Ureter (tissue), 1 donor: ENCODE measurements at regions not wholly inside any gene's neighbourhood (a gene's known extent, or its start where the extent isn't known, plus 50 kb on each side); places are given as distances from the start of the nearest gene placed in this dataset.
"Not testable (repeated sequence)": the region's sequence is repeated elsewhere in the genome, so short reads cannot be mapped to it uniquely, and the experiment has no call there.

ENCODE experiments used
- DNase-seq: peaks from one replicate; pipeline ENCODE4 v3.0.0-alpha.2; 2020; ENCODE audit warnings: low spot score
- donor health status: DM: yes; HTN: yes; CAD: no.

DNA sequence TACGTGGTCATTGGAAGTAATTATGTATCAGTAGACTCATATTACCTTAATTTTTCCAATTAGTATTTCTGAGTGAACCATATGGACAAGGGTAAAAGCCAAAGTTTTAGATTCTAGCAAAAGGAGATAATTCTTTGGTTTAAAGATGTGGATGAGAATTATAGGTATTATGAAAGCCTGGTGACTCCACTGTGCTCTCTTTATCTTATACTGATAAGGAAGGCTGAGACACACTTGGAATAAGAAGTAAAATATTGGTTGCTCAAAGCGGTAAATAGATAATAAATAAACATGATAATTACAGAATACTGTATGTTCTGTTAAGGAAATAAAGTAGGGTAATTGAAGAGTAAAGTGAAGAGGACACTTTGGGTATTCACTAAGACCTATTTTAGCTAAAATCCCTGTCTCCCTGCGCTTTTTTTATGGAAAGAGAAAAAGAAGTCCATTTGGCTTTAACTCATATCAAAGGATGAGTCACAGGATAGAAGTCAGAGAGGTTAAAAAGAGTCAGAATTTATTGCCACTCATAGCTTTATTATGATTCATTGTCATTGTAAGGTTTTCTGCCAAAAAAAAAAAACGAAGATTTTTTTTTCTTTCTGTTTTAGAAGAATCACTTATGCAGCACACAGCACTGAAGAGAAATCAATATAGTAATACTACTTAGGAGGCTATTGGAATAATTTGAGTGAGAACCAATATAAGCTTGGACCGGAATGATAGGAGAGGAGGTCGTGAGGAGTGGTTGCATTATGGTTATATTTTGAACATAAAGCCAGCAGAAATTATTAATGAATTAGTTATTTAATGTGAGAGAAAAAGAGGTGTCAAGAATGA, 2463.1 kb downstream of the ARAP2 start:
- DNase-seq = no peak

DNA sequence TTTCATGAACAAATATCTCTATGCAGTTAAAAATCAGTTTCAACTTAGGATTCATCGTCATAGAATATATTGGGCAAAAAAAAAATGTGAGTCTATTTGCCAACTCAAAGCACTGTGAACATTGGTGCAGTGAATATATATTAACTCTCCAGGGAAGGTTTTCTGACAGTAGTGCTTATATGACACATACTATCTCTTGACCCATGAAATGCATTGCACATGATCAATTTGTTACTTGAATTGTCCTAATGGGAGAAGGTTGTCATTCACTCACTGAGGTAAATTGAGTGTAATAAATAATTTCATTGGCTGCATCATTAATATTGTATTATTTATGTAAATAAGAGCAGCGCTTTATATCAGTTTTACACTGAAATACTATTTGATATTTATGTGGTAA, 2458.5 kb downstream of the ARAP2 start:
- no peak for DNase-seq

DNA sequence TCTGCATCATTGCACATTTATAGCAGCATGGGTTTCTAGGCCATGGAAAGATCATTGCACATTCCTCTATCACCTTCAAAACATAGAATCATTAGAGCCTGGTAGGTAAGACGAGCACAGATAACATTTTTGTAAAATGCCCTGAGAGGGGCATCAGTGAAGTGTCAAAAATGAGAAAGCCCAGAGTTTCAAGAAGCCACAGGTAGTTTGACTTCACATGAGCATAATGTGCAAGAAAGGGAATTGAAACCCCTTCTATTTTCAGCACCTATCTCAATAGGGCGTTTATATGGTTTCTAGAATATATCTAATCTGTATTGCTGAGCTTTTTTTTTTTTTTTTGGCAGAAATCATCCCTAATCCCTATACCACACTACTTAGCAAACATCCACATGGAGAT, 2441.7 kb downstream of the ARAP2 start:
- DNase-seq = no peak

DNA sequence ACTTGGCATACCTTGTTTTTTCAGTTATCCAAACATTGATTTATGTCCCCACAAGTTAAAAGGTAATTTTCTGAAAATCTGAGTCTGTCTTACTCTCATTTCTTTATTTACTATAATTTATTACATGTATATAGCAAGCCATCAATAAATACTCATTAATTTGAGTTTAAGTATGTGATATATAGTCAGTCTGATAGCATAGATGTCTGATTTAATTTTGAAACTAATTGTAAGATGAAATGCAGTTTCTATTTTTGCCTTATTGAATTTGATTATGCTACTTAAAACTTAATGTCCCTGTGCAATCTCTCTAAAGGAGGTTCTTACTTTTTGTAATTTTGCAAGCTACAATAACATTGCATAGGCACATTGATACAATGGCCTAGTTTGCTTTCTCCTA, 2418.6 kb downstream of the ARAP2 start:
- DNase-seq = no peak

DNA sequence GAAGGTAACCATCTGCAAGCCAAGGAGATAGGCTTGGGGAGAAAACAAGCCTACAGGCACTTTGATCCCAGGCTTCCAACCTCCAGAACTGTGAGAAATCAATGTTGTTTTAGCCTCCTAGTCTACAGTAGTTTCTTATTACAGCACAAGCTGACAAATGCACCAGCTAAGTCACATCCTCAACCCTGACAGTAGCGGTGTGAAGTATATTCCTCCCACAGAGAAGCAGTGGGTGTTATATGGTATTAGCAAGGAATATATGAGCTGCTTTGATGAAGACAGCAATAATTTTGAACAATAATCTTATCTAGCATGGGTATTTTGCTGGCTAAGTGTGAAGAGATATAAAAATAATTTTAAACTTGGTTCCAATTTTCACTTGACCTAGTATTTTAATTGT, 2415.0 kb downstream of the ARAP2 start:
- not testable (repeated sequence) for DNase-seq

DNA sequence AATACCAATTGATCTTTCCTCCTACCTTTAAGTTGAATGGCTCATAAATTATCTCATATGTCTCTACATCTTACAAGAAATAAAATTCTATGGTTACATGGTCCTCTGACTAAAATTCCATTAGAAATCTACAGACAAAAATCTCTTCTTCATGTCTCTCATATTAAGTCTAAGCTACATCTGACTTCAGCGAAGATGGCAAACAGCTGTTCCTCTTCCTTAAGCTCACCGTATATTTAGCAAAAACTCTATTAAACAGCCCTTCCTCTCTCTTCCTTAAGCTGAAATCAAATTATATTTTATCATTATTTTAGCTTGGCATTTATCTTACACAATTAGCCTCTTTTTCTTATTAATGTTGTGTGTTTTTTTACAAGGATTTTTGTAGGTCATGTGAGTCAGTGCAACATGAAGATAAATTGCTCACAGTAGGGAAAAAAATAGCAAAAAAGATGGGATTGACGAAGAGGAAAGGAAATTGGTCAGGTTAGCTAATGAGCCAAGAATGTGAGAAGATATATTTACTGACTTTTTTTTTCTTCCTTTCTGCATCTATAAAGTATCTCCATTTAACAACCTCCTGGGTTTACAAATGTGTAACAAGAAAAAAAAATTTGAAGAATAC, 2412.8 kb downstream of the ARAP2 start:
- no peak for DNase-seq

DNA sequence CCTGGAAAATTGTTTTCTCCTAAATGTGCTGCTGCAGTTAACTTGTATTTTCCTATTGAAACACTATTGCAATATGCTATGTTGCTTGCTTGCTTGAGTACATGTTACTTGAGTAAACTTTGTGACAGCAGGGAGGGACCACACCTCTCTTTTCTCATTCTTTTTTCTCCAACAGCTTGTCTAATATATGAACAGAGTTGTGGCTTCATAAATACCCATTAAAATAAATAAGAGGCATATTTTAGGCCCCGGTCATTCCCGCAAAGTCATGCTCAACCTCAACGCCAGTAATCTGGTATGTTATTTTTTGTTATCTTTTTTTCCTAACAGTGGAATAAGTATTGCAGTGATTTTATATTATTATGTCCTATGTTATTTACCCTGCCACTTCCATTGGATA, 2408.6 kb downstream of the ARAP2 start:
- not testable (repeated sequence) for DNase-seq

DNA sequence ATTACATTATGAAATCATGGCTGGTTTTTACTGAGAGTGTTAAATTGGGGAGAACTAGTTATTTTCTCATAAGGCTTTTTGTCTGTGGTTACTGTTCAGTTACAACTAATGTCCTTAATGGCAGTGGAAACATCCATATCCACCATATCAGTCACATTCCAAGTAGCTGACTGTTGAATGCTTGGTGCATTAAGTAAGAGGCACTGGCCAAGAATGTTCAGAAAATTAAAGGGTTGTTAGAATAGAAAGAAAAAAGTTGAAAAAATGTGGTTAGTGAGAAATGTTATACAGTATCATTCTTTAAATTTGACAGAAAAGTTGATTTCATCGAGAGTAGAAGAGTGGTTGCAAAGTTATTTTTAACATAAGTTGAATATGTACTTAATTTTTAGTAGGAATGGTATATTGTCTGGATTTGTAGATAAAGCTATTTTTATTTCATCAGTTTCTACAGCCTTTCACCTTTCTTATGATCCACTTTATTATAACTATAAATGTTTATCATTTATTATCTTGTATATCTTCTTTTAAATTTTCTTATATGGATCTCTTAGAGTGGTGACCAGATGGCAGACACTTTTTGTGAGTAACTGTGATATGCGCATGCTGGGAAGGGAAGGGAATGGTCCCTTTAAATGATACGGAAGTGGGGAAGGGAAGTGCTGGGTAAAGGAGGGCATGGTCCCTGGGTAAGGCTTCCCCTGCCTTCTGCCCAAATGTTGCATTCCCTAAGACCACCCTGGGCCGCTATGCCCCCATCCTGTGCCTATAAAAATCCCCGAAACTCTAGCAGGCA, 2407.1 kb downstream of the ARAP2 start:
- no peak for DNase-seq

DNA sequence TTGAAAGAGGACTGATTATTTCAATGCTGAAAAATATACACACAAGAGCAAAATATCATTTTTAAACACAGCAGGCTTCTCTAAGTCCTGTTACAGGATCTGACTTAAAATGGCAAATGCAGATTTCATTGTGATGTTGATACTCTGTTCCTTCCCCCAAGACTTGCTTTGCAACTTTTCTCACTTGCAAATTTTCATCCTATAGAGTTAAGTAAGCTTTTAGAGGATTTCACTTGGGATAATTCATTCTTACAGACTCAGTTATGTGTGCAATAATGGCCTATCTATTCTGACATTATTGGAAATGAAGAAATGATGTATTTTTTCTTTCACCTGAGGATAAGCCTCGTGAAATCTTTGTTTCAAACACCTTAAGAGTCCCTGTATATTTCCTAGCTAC, 2403.2 kb downstream of the ARAP2 start:
- no peak for DNase-seq

DNA sequence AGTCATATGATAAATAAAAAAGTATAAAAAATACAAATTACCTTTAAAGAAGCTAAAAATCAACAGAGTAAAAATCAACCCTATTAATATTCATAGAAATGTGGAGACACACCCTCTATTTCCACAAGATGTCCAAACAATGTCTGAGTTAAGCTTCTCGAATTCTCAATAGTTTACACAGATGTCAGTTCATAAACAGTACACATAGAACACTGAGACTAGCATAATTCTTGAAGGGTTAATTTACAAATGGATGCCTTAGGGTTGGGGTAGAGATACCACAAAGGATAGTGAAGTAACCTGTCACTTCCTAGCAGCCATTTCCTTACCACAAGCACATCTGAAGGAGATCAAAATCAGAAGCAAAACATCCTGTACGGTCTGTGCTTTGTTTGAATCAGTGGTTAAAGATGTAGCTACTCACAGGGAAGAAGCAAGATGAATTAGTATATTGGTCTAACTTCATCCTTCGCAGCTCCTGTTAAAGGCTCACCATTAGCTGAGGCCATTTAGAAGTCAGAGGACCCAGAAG, 2393.9 kb downstream of the ARAP2 start:
- DNase-seq = no peak

DNA sequence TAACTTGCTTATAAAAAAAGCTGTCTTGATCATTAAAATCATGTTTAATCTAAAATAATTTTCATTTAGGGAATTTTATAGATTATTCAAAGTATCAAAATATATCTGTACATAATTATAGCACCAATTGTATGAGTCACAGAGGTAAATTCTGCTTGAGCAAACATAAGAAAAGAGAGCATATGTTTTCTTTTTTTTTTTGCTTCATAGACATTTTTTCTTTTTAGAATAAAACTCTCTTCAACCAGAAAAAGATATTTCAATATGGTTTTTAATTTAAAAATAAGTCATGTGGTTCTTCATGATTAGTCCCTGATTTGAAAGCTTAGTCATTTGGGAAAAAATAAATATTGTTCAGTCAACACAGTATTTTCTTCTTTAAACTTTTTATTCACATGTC, 2390.6 kb downstream of the ARAP2 start:
- DNase-seq = not testable (repeated sequence)

DNA sequence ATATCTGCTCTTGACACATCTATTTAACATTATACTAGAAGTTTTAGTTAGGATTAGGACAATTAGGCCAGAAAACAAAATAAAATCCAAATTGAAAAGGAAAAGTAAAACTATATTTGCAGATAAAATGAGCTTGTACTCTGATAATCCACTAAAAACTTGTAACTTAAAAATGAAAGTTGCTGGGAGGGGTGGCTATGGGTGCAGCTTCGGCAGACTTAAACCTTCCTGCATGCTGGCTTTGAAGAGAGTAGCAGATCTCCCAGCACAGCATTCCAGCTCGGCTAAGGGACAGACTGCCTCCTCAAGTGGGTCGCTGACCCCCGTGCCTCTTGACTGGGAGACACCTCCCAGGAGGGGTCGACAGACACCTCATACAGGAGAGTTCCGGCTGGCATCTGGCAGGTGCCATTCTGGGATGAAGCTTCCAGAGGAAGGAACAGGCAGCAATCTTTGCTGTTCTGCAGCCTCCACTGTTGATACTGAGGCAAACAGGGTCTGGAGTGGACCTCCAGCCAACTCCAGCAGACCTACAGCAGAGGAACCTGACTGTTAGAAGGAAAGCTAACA, 2379.9 kb downstream of the ARAP2 start:
- no peak for DNase-seq

DNA sequence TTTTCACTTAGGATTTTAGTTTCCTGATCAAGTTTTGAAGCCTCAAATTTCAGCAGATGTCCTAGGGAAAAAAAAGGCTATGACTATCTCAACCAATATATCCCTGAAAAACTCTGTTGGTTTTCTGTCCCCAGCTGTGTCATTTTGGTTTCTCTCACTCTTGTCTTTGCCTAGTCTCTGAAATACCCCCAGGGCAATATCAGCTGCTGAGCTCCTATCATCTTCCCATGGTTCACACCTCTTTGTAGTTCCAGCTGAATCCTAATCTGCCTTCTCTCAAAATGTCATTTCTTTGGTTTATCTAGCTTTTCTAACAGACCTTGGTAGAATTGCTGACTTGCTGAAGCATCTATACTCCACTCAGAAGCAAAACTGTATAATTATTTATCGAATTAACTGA, 2370.5 kb downstream of the ARAP2 start:
- DNase-seq = no peak

DNA sequence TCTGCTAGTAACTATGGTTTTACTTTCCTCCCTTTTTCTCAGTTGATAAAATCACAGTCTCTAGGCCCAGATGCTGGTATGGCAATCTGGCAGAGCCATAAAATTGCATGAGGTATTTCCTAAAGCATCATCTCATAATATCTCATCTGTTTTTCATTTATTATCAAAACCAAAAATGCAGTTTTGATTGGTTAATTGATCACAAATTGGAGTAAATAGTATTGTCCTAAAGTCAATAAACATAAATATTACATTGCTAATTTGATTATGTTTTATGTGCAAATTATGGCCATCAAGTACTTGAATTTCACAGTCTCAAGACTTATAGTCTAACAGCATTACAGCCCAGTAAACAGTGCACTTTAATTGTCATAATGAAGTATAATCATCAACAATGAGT, 2365.6 kb downstream of the ARAP2 start:
- no peak for DNase-seq

DNA sequence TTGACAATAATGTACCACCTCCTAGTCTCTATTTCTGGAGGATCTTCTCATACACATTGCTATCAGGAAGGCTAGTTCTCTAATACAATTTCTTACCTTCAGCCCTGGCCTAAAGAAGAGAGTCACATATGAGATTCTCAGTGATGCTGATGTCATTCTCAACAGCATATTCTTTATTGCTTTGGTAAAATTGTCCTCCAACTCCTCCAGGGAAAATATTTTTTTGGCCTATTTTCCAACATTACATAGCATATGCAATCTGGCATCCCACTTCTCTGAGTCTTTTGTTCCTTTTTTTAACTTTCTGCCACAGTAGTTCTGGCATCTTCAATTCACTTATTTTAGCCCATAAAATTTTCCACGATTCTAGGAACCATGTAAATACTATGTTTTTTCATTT, 2363.1 kb downstream of the ARAP2 start:
- no peak for DNase-seq

DNA sequence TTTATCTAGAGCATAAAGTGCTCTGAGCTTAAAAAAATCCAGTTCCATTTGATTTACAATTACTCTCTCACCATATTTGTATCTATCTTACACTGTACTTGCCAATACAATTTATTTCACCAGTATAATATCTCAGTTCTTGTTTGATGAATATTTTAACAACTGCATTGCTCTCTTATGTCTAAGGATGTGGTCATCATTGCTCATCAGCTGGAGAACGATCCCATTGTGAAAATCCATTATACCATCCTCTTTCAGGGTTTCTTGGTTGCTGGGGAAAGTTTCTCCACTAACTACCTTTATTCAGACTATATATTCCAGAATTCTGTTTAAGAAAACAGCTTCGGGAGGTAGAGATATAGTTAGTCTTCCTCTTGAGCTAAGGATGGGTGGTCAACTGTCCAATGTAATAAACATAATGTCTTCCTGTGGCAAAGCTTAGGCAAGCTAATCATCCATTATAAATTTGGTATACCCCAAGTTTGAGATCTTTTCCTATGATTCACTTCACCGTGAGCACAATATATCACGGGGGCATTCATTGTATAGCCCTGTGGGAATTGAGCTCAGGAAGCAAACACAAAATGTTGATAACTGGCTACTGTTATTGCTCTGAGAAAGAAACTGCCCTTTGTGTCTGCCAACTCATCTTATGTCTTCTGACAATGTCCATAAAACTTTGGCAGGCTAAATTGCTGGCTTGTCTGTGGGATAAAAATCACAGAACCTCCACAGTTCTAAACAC, 2361.9 kb downstream of the ARAP2 start:
- no peak for DNase-seq

DNA sequence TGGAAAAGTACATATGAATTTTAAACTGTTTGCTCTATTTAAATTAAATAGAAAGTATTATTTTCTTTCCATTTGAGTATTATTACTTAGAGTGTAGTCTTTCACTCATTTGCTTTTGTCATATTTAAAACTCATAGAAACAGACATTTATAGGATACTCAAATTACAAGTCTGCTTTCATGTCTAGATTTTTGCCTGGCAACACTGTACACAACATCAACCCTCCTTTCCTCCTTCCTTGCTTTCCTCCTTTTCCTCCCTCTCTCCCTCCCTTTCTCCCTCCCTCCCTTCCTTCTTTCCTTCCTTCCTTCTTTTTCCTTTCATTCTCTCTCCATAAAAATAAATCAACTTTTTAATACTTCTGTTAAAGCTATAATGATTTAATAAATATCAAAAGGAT, 2361.2 kb downstream of the ARAP2 start:
- DNase-seq = no peak

DNA sequence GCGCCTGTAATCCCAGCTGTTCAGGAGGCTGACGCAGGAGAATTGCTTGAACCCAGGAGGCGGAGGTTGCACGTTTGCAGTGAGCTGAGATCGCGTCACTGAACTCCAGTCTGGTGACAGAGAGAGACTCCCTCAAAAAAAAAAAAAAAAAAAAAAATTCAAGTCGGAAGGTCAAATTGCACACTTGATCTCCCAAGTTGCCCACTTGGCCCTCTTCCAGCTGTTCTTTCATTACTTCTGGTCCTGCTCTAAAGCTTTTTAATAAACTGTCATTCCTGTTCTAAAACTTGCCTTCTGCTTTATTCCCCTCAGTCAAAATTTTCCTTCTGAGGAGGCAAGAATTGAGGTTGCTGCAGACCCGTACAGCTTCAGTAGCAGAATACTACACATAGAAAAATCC, 2358.0 kb downstream of the ARAP2 start:
- no peak for DNase-seq

DNA sequence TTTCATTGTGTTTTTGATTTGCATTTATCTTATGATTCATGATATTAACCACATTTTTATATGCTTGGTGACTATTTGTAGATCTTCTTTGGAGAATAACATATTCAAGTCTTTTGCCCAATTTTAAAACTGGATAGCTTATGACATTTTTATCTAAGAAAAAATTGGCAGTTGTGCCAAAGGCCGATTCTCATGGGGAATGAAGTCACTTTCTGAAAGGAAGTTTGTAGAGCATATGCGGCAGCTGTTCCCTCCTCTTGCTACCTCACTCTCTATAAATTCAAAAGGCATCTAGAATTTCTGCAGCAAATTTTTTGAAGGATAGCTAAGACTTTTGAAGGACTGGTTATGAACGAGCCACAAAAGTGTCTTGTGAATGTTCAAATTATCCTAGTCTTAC, 2353.5 kb downstream of the ARAP2 start:
- no peak for DNase-seq

DNA sequence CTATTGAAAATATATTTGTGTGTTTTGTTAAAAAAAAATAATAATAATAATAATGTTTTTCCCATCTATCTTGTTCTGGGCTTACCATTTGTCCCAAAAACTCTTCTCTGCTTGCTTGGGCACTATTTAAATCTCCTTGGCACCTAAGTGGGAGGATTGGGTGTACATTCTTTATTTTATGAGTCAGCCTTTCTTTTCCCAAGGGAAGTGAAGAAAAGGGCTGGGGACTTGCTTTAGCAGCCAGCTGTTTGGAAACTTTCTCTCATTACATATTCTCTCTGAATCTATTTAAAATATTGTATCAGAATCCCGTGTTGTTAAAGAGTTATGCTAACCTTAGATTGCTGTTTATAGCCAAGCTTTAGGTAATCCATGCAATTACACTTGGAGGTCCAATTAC, 2332.4 kb downstream of the ARAP2 start:
- no peak for DNase-seq

DNA sequence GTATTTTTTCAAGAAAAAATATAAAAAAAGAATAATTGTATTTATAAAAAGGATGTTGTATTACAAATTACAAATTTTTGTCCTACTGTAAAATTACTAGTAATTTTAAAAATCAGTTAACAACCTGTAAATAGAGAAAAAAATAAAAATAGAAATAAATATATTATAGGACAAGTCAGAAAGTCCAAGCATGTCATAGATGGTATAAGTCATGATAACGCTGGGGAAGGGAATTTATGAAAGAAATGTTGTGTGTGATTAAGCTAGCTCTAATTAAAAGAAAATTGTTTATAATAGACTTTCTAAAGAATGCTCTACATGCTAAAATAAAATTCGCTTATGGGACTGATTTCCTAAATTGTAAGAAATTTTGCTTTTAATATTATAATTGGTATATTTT, 2329.9 kb downstream of the ARAP2 start:
- DNase-seq = no peak
